Suppressor macrophage treated with lipopolysaccharide for 1 hour (primary cell): ENCODE measurements at regions not wholly inside any gene's neighbourhood (a gene's known extent, or its start where the extent isn't known, plus 50 kb on each side); places are given as distances from the start of the nearest gene placed in this dataset.

Source experiments
- DNase-seq, 3 donors: peaks; one replicate each; pipeline ENCODE4 v3.0.0-alpha.2; 2020 to 2022

DNA sequence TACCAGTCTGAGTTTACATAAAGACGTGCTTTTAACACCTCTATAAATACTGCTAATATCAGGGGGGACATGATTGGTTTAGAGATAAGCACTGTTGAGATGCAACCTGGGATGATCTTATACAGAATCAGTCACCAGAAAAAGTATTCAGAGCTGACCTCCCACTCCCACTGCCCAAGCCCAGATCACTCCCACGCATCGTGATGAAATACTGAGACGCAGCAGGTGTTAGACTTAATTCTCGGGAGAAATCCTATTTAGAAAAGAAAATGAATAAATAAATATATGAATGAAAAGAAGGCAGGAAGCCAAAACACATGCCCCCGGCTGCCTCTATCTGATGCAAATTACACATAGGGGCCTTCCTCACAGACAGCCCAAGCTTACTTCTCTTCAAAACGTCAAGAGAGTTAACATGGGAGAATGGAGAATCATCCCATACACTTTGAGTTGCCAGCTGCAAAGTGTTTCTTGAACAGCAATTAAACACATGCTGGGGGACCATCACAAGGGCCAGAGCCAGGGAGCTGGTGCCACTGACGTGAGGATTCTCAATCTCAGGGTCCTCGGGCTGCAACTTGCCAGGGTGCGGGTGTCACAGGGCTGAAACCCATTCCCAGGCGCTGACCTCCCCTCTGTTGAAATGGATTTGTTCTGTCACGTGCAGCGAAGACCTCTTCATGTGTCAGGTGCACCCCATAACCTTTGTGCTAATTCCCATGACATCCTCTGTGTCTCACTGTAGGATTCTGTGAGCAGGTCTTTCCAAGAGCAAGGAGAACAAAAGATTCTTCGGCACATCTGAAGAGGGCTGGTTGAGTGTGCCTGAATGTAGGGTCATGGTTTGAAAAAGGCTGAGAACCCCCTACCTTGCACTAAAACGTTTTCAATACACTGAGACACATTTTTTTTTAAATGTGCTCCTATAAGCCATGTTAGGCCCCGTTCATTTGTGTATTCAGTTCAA is 764.2 kb upstream of the ARRDC4 start:
- no peak for DNase-seq

- DNase-seq = no peak
Measured at GRCh38 chr15:97199393-97200051, 761.0 kb upstream of the ARRDC4 start.

GRCh38 chr15:97200161-97200560 is 760.3 kb upstream of the ARRDC4 start:
- DNase-seq = no peak

DNA sequence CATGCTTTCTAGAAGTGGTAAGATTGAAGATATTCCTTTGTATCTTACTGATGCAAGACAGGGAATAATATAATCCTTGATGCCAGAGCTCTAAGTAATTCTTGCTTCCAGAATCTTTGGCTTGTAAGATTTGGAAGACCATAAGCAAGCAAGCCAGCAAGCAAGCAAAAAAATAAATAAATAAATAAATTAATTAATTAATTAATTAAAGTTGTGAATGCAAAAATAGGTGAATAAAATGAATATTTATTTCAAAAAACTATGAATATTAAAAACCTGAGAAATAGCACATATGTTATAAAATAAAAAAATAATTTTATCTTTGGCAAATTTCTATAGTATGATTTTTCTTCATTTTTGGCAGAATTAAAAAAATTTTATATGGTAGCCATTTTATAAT is 750.2 kb upstream of the ARRDC4 start:
- DNase-seq = no peak

- DNase-seq = no peak
Measured at GRCh38 chr15:97215629-97216028, 744.9 kb upstream of the ARRDC4 start.

GRCh38 chr15:97224191-97224641 is 736.3 kb upstream of the ARRDC4 start:
- DNase-seq = no peak

DNA sequence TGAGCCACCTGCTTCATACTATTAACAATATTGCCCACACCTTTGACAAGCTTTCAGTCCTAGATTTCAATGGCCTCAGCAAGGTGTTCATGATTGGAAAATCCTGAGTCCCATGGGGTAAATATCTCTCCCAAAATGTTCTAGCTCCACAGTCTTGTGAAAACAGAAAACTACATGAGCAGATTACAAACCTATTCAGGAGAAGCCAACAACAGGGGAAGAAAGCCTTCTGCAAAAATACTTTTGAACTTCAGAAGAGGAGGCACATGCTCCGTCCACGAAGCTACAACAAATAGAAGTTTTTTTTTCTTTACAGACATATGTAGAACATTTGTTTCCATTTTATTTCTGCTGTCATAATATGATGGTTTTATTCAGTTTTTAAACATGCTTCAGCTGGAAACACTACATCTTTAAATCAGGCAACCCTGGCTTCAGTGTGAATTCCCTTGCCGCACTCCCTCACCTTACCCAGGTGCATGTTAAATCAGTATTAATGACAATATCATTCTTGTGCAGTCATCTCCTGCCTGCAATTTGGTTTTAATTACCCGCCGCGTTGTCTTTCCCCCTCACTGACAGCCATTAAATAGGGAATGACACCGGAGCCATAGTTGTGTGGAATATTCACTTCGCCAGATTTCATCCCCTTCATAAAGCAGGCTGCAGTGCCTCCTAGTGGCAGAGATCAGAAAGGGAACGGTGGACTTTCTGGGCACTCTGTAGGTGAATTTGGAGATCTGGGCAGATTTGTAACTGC is 725.5 kb upstream of the ARRDC4 start:
- peak; percentile 49 to 63 (median 62) for DNase-seq

- peak in 2 of 3 donors; percentile 1 to 4 for DNase-seq
Measured at GRCh38 chr15:97235611-97235985, 724.9 kb upstream of the ARRDC4 start.

- no peak for DNase-seq
Measured at GRCh38 chr15:97236140-97236539, 724.4 kb upstream of the ARRDC4 start.

- no peak for DNase-seq
Measured at GRCh38 chr15:97237160-97237559, 723.3 kb upstream of the ARRDC4 start.

GRCh38 chr15:97248376-97248775 is 712.1 kb upstream of the ARRDC4 start:
- DNase-seq = no peak

- no peak for DNase-seq
Measured at GRCh38 chr15:97259943-97260342, 700.6 kb upstream of the ARRDC4 start.

DNA sequence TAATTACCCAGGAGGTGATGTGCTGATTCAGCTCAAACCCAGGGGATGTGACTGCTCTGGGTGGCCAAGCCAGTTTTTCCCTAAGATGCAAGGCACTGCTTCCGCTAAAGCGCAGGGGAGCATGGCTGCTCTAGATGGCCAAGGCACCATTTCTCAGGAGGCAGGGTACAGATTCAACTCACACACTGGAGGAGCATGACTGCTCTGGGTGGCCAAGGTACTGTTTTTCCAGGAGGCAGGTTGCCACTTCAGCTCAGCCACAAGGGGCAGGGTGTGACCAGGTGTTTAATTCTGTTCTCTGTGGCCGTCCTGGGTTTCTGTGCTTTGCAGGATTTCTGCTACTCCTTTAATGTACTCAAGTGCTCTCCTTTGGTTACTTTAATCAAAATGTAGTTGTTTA is 659.3 kb upstream of the ARRDC4 start:
- DNase-seq = no peak

GRCh38 chr15:97316362-97316761 is 644.1 kb upstream of the ARRDC4 start:
- no peak for DNase-seq

- DNase-seq = no peak
Measured at GRCh38 chr15:97317163-97317562, 643.3 kb upstream of the ARRDC4 start.

- DNase-seq = no peak
Measured at GRCh38 chr15:97319291-97319690, 641.2 kb upstream of the ARRDC4 start.

DNA sequence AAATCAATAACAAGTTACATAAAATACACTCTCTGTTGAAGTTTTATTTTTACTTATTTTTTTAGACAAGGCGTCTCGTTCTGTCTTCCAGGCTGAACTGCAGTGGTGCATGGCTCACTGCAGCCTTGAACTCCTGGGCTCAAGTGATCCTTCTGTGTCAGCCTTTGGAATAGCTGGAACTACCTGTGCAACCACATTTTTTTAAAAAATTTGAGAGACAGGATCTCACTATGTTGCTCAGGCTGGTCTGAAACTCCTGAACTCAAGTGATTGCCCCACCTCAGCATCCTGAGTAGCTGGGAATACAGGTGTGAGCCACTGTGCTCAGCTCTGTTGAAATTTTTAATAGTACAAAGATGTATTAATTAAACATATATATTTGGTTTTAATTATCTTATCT is 614.3 kb upstream of the ARRDC4 start:
- no peak for DNase-seq

GRCh38 chr15:97350813-97351212 is 609.7 kb upstream of the ARRDC4 start:
- DNase-seq = no peak

GRCh38 chr15:97383516-97383915 is 577.0 kb upstream of the ARRDC4 start:
- DNase-seq = no peak

GRCh38 chr15:97386940-97387339 is 573.6 kb upstream of the ARRDC4 start:
- no peak for DNase-seq

DNA sequence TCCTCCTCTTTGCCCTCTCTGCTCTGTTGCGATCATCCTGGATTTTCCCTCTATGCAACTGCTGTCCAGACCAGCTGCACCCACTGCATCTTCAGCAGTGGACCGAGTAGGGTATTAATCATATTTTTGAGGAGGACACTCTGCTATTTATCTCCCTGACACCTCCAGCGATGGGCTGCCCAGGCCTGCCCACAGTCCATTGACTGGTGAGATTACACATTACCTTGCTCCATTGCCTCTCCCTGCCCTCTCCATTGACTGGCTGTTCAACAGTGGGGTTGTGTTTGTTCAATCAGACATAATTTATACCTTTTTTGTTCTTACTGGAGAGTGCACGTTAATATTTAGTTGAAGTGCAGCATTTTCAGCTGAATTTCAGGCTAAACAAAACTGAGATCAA is 559.3 kb upstream of the ARRDC4 start:
- DNase-seq = no peak

- no peak for DNase-seq
Measured at GRCh38 chr15:97401970-97402369, 558.5 kb upstream of the ARRDC4 start.

DNA sequence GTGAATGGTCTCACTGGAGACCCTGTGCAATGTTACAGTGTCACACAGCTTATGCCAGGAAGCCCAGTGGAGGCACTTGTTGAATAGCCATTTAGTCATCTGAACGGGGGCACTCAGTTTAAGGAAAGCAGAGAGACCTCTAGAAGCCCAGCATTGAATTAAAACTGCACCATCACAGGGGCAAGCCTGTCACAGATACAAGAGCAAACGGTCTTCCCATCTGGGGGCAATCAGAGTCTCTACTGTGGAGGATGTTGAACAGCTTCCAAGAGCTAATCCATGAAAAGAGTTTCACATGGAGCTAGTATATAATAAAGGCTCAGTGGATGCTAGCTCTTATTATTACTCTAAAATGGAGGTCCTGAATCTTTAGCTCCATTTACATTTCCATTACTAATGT is 553.7 kb upstream of the ARRDC4 start:
- no peak for DNase-seq
